ENCODE measurements at regions not wholly inside any gene's neighbourhood (a gene's known extent, or its start where the extent isn't known, plus 50 kb on each side); places are given as distances from the start of the nearest gene placed in this dataset.

DNA sequence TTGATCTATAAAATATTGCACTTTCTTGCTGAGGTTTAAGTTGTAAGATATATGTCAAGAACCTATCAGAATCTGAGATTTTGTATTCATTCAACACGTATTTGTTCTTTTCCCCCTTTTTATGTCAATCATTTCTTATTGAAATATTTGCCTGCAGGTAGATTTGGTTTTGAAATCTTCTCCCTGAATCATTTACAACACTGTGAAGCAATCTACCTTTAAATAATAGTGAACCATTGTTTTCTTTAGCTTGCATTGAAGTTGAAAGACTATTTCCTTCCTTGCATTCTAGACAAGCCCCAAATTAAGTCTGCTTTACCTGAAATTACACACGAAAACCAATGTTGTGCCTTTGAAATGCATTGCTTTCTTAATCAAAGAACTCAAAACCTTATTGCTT is 460.2 kb downstream of the KIF2B start:
- no peaks in the 10 kb centered on the region for H3K9me3 ChIP-seq

DNA sequence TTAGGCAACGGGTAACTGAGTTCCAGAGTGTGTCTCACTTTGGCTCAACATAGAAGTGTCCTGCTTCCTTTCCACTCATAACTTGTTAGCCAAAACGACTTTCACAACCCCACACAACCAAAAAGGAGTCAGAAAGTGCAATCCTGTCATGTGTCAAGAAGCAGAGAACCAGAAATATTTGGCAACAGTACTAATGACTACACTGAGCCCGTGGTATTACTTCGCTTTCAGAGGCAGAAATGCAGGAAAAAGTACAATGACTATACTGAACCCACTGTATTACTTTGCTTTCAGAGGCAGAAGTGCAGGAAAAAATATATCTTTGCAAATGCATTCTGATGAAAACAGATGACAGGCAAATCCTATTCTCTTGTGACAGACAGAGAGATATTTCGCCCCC is 484.6 kb downstream of the KIF2B start:
- H3K27me3 ChIP-seq = no peaks in the 10 kb centered on the region
- 59 to 72% (median 70%) methylated on average over 5 of the region's 5 CpGs for WGBS, 5 donors

More for the DNA sequence above, 460.2 kb downstream of the KIF2B start:
- Histone ChIP-seq H3K4me1 (no peaks in the 10 kb centered on the region), H3K36me3 (no peaks in the 10 kb centered on the region), H3K27ac (no peak overlapping the region), H3K4me3 (no peak overlapping the region), H3K27me3 (no peaks in the 10 kb centered on the region)
- no peak for DNase-seq
- WGBS, 5 donors = 53 to 67% (median 64%) methylated on average over 2 of the region's 2 CpGs
- TF ChIP-seq EP300 (IDR thresholded peaks at IDR 0.05) (no peak), POLR2AphosphoS5 (IDR thresholded peaks at IDR 0.05) (no peak), POLR2A (IDR thresholded peaks at IDR 0.05) (no peak)
- TF ChIP-seq, protein P1, sequence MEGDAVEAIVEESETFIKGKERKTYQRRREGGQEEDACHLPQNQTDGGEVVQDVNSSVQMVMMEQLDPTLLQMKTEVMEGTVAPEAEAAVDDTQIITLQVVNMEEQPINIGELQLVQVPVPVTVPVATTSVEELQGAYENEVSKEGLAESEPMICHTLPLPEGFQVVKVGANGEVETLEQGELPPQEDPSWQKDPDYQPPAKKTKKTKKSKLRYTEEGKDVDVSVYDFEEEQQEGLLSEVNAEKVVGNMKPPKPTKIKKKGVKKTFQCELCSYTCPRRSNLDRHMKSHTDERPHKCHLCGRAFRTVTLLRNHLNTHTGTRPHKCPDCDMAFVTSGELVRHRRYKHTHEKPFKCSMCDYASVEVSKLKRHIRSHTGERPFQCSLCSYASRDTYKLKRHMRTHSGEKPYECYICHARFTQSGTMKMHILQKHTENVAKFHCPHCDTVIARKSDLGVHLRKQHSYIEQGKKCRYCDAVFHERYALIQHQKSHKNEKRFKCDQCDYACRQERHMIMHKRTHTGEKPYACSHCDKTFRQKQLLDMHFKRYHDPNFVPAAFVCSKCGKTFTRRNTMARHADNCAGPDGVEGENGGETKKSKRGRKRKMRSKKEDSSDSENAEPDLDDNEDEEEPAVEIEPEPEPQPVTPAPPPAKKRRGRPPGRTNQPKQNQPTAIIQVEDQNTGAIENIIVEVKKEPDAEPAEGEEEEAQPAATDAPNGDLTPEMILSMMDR (IDR thresholded peaks at IDR 0.05) = no peak
- intact Hi-C loops (cut with DNase I; ENCODE audit: low total_unique reads) = no loop called here

DNA sequence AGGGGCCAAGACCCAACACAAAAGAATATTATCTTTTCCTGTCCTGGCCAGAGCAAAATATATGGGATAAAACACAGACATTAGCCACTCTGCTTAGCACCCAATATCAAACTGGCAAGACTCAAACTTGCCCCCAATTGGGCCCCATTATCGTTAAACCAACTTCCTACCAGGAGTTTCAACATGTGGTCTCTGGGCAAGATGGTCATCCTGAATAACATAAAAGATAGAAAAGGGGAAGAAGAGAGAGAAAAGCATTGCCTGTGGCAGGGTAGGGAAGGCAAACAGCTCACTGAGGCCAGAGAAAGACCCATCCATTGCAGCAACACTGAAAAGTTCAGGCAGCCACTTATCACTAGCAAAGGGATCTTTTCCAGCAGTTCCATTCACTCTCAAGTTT is 502.1 kb downstream of the KIF2B start:
- Histone ChIP-seq H3K27me3 (no peaks in the 10 kb centered on the region), H3K9me3 (peaks cover 2 to 25% (median 13%) of the 10 kb centered on the region in 4 donors), H3K27ac (no peak overlapping the region), H3K36me3 (no peaks in the 10 kb centered on the region), H3K4me3 (no peak overlapping the region), H3K4me1 (no peaks in the 10 kb centered on the region)
- DNase-seq = no peak
- TF ChIP-seq, protein P1 (IDR thresholded peaks at IDR 0.05) = no peak
- TF ChIP-seq EP300 (IDR thresholded peaks at IDR 0.05) = no peak
- TF ChIP-seq POLR2A (IDR thresholded peaks at IDR 0.05) = no peak
- no peak for TF ChIP-seq POLR2AphosphoS5 (IDR thresholded peaks at IDR 0.05)
- intact Hi-C loops (cut with DNase I; ENCODE audit: low total_unique reads) = no loop called here
- WGBS, 5 donors = 54 to 85% (median 80%) methylated on average over 1 of the region's 1 CpG

More for the DNA sequence above, 484.6 kb downstream of the KIF2B start:
- no peaks in the 10 kb centered on the region for H3K36me3 ChIP-seq
- H3K27ac ChIP-seq = no peak overlapping the region
- DNase-seq = no peak
- H3K4me3 ChIP-seq = no peak overlapping the region
- TF ChIP-seq POLR2A (IDR thresholded peaks at IDR 0.05) = no peak
- TF ChIP-seq, protein P1 (IDR thresholded peaks at IDR 0.05) = no peak
- no peak for TF ChIP-seq EP300 (IDR thresholded peaks at IDR 0.05)
- TF ChIP-seq POLR2AphosphoS5 (IDR thresholded peaks at IDR 0.05) = no peak
- H3K4me1 ChIP-seq = no peaks in the 10 kb centered on the region
- intact Hi-C loops (cut with DNase I; ENCODE audit: low total_unique reads) = no loop called here
- no peaks in the 10 kb centered on the region for H3K9me3 ChIP-seq

DNA sequence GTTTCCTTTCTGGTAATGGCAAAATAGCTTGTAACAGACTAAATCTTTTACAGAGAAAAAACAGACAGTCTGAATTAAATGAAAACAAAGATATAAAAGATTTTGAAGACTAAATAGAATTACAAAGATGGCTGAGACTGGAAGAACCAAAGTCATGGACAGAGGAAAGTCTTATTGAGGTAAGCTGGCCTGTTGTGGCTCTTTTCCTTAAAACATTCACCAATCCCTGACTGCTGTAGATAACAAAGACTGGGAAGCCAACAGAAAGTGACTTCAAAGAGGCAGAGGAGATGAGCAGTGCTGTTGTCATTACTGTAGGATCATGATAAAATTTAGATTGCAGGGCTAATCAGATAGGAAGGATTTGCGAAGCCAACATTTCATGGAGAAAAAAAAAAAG is 517.0 kb downstream of the KIF2B start:
- Histone ChIP-seq H3K27ac (no peak overlapping the region), H3K4me3 (no peak overlapping the region), H3K4me1 (no peaks in the 10 kb centered on the region), H3K36me3 (no peaks in the 10 kb centered on the region), H3K27me3 (no peaks in the 10 kb centered on the region), H3K9me3 (peaks cover 0 to 8% (median 2%) of the 10 kb centered on the region in 4 donors)
- intact Hi-C loops (cut with DNase I; ENCODE audit: low total_unique reads) = no loop called here
- TF ChIP-seq, protein P1 (IDR thresholded peaks at IDR 0.05) = no peak
- TF ChIP-seq POLR2AphosphoS5 (IDR thresholded peaks at IDR 0.05) = no peak
- TF ChIP-seq POLR2A (IDR thresholded peaks at IDR 0.05) = no peak
- TF ChIP-seq EP300 (IDR thresholded peaks at IDR 0.05) = no peak
- DNase-seq = no peak
- WGBS, 5 donors = 71 to 92% (median 84%) methylated on average over 1 of the region's 1 CpG

All from stomach (tissue), 8 donors.